K562 (cell line): ENCODE measurements at regions not wholly inside any gene's neighbourhood (a gene's known extent, or its start where the extent isn't known, plus 50 kb on each side); places are given as distances from the start of the nearest gene placed in this dataset.

Source experiments
- ATF1 ChIP-seq, 2 experiments: fragments of 450-650 bp in 1 of 2; IDR thresholded peaks; 2 replicates each; pipeline ENCODE4 v1.6.1; 2016; ENCODE audit warnings: missing compliant biosample characterization in 1 of 2, missing genetic modification characterization in 1 of 2
- E2F3 ChIP-seq: fragments of 250-450 bp; sonication (Bioruptor Pico); IDR thresholded peaks from 2 replicates; pipeline ENCODE4 v1.4.0; 2020; ENCODE audit warnings: mild to moderate bottlenecking
- FOSL1 ChIP-seq: fragments of 200-800 bp; sonication (Bioruptor generic); conservative IDR thresholded peaks from 2 replicates; pipeline ENCODE4 v1.6.1; 2016; ENCODE audit warnings: missing genetic modification characterization, missing compliant biosample characterization
- NONO ChIP-seq, 2 experiments: fragments of 200-400 bp in 1 of 2; fragments of 450-650 bp in 1 of 2; formaldehyde crosslinking in 1 of 2; IDR thresholded peaks; 2 replicates each; pipeline ENCODE4 v1.6.1; 2017; ENCODE audit warnings: low read depth in 2 of 2, mild to moderate bottlenecking in 2 of 2, moderate library complexity in 2 of 2, low read length in 1 of 2
- RB1 ChIP-seq: fragments of 450-650 bp; IDR thresholded peaks from 2 replicates; pipeline ENCODE4 v1.6.1; 2017; ENCODE audit warnings: low read depth, mild to moderate bottlenecking
- SIX5 ChIP-seq, 2 experiments: IDR thresholded peaks; 2 replicates each; pipeline ENCODE4 v1.6.1; 2011; ENCODE audit warnings: low read length in 2 of 2, borderline replicate concordance in 1 of 2, low read depth in 1 of 2, mild to moderate bottlenecking in 1 of 2, moderate library complexity in 1 of 2; ENCODE audit not compliant: insufficient read depth in 1 of 2
- ZC3H11A ChIP-seq: IDR thresholded peaks from 2 replicates; pipeline ENCODE4 v1.6.1; 2012; ENCODE audit warnings: low read depth, low read length, improper control_type of control experiment

DNA sequence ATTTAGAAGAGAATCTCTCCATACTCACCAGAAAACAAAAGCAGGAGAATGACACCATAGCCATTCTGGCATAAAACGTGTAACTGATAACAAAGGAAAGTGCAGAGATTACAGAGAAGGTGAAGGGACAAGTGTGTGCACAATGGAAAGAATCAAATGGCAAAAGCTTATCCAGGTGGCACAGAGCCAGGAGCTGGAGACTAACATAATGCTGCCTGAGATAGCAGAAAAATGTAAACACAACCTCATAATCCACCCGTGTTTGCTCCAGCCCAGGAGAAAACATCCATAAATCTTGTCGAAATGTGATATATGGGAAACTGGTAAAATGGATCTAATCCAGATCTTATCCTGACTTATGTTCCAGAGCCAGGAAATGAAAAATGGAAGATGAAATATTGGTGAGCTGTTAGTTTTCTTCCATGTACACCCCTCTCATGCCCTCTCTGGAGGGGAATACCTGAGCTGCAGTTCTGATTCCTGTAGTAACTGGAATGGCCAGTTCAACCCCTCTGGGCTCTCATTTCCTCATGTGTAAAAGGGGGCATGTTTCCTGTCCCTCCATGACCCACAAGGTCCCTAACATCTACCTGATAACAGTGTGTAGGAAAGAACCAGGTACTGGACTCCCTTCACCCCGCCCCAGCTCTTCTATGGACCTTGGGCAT lies 212.3 kb upstream of the DAPK1 start:
- TF ChIP-seq ATF1 (CRISPR knock-in tag; IDR thresholded peaks at IDR 0.05) (no peak), ATF1 (tag; IDR thresholded peaks at IDR 0.05) (no peak), FOSL1 (tag) (no peak), ZC3H11A (no peak), NONO (IDR thresholded peaks at IDR 0.05; ENCODE audit: low read depth in 2 of 2, low read length in 1 of 2) (no peak), E2F3 (no peak), RB1 (no peak), SIX5 (IDR thresholded peaks at IDR 0.05; ENCODE audit: borderline replicate concordance in 1 of 2, insufficient read depth in 1 of 2, low read depth in 1 of 2, low read length in 2 of 2) (no peak)
